GM12872 (cell line): ENCODE measurements at regions not wholly inside any gene's neighbourhood (a gene's known extent, or its start where the extent isn't known, plus 50 kb on each side); places are given as distances from the start of the nearest gene placed in this dataset.

Experiments used
- TF ChIP-seq, protein P1 (sequence below): IDR thresholded peaks from 3 replicates; pipeline ENCODE4 v1.5.1; 2011; ENCODE audit warnings: low read depth, mild to moderate bottlenecking, low read length, moderate library complexity; ENCODE audit not compliant: insufficient read depth

DNA sequence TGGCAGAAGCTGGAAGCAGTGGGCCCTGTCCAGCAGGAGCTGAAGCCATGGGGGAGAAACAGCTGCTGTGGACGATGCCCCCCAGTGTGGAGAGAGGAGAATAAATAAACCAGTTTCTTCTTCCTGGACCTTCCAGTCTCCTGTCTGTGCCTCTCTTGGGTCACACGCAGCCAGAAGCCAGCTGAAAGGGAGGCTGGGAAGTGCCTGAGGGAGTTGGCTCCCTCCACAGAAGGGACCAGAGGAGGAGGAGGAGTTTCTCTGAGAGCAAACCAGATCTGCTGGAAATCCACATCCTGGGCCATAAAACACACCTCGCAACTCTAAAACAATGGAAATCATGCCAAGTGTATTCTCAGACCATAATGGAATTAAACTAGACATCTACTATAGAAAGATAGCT is 577.0 kb downstream of the CDH26 start:
- TF ChIP-seq, protein P1, sequence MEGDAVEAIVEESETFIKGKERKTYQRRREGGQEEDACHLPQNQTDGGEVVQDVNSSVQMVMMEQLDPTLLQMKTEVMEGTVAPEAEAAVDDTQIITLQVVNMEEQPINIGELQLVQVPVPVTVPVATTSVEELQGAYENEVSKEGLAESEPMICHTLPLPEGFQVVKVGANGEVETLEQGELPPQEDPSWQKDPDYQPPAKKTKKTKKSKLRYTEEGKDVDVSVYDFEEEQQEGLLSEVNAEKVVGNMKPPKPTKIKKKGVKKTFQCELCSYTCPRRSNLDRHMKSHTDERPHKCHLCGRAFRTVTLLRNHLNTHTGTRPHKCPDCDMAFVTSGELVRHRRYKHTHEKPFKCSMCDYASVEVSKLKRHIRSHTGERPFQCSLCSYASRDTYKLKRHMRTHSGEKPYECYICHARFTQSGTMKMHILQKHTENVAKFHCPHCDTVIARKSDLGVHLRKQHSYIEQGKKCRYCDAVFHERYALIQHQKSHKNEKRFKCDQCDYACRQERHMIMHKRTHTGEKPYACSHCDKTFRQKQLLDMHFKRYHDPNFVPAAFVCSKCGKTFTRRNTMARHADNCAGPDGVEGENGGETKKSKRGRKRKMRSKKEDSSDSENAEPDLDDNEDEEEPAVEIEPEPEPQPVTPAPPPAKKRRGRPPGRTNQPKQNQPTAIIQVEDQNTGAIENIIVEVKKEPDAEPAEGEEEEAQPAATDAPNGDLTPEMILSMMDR: no peak

DNA sequence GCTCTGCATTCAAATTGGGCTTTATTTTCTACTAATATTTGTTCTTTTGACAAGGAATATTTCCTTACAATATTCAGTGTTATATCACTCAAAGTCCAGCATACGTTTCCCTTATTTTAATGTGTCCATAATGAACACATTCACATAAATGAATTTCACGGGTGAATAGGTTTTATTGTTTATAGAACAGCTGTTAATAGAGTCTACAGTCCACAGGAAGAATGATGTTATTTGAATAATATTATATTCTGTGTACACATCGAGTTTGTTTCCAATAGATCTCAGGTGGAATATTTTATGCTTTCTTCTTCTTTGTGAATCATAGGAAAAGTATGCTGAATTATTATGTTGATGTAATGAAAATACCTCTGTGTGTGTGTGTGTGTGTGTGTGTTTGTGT is 582.4 kb downstream of the CDH26 start:
- TF ChIP-seq, protein P1: no peak

DNA sequence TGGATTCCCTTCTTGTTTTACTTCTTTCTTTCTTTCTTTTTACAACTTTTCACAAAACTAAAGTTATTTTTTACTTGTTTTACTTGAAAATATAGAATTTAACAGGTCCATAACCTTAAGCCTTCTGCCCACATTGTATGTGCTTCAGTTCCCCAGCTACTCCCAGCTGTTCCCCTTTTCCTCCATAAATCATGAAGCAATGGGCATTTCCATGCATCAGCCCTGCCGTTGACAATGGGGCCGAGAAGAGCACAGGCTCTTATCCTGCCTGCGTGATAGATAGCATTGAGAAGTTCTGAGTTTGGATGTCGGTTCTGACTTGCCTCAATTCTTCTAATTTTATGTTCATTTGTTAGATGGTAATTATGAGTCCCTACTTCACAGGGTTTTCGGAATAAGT is 583.8 kb downstream of the CDH26 start:
- TF ChIP-seq, protein P1: no peak

DNA sequence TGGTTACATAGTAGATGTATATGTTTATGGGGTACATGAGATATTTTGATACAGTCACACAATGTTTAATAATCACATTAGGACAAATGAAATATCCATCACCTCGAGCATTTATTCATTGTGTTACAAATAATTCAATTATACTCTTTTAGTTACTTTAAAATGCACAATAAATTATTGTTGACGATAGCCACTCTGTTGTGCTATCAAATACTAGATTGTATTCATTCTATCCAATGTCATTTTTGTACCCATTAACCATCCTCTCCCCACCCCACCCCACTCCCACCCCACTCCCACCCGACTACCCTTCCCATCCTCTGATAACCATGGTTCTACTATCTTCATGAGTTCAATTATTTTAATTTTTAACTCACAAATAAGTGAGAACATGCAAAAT is 585.4 kb downstream of the CDH26 start:
- TF ChIP-seq, protein P1: no peak

DNA sequence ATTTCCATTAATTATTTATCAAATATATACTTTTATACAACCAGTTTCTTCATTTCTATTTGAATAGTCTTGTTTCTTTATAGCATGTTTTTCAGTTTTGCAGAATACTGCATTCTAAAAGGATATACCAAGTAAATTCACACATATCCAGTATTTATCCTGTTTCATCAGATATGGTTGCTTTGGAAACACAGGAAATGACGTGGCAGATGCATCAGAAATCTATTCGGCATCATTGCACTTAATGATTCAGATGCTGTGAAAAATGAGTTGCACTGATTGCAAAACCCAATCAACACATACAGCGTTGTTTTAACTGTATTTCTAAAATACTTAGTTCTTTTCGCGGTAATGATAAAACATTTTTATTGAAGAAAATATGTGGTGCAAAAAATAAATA is 594.9 kb downstream of the CDH26 start:
- TF ChIP-seq, protein P1: no peak

DNA sequence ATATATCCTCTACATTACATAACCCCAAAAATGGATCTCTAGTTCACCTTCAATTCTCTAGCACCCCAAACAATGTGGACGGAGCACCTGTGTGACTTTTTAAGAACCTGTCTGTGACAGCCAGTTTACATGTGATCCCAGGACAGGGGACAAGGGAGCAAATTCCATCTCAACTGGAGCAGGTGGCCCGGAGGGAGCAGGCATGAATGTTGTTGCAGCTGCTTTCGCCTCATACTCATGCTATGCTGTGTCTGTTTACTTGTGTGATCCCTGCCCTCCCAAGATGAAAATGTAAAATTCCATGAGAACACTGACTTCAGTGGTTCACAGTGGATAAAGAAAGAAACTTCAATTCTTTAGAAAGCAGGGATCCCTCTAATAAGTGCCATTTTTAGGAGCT is 600.3 kb downstream of the CDH26 start:
- TF ChIP-seq, protein P1: no peak

DNA sequence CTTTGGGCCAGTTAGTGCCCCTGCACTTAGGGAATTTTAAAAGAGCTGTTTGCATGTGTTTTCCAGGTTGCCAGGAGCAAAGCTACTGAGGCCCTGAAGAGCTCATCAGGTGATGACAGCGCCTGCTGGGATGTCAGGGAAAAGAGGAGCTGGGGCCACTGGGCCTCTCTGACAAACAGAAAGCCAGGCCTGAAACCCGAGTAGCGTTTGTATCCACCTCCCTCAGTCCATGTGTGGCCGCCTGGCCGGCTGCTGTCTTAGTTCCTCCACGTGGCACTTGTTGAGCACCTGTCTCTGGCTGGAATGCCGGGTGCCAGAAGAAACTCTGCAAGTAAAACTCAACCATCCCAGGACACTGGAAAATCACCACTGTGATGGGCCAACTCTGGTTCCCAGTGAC is 601.2 kb downstream of the CDH26 start:
- TF ChIP-seq, protein P1: no peak

DNA sequence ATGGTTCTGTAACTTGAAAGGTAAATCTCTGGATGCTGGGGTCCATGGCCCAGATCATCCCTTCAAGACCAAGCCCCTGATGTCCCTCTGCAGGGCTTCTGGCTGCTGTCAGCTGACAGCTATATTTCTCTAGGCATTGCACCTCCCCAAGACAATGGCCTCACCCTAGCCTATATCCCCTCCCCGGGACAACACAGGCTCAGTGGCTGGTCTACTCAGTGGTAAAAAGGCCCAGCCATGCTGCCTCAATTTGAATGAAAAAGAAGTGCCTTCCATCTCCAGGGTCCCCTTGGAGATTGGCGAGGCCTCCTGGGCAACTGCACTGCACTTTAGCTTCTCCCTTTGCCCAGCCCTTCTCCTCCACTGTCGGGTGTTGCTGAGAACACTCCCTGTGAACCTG is 602.8 kb downstream of the CDH26 start:
- TF ChIP-seq, protein P1: no peak
